ENCODE measurements at regions not wholly inside any gene's neighbourhood (a gene's known extent, or its start where the extent isn't known, plus 50 kb on each side); places are given as distances from the start of the nearest gene placed in this dataset.

DNA sequence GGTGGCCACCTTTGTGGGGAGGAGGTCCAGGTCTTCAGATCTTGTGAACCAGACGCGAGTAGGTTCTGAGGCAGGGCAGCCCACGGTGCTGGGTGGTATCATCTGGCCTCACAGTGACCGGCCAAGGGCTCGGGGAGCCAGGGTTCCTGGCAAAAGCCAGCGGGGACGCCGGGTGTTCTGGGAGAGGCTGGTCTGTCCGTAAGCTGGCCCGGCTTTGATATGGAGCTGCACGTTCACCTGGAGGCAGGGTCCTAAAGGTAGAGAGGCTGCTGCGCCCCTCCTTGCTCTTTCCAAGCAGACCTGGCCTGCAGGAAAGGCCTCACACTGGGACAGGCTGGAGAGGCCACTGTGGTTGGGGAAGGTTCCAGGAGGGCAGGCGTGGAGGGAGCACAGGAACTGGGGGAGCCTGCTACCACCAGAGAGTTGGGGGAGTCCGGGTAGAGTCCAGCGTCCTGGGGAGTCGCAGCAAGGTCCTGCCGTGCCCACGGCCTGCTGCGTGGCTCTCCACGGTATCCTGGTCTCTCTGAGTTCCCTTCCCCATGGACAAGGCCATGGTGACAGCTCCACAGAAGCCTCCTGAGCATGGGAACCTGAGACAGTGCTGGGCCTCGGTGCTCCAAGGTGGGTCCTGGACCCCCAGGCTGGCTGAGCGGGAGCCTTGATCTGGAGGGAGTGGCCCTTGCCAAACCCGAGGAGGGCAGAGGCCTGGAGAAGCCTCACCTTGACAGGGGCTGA, 452.4 kb upstream of the B3GAT1 start:
- TF ChIP-seq CTCF (IDR thresholded peaks at IDR 0.05; ENCODE audit: low read depth, low read length) (no peak), EZH2phosphoT487 (IDR thresholded peaks at IDR 0.05; ENCODE audit: low read depth) (no peak)
